Keratinocyte (primary cell): ENCODE measurements at regions not wholly inside any gene's neighbourhood (a gene's known extent, or its start where the extent isn't known, plus 50 kb on each side); places are given as distances from the start of the nearest gene placed in this dataset.

Source experiments
- DNase-seq: peaks from one replicate; pipeline ENCODE4 v3.0.0-alpha.2; 2011; ENCODE audit warnings: low read depth, missing footprints, low spot score
- FAIRE-seq: peaks from 2 replicates; lab custom pipeline; 2011; peaks lifted over from hg19 to GRCh38; lab: Jason Lieb, UNC
- H2AFZ ChIP-seq: 2 replicates; pipeline ENCODE4 v1.6.0; 2012; ENCODE audit warnings: low read length, control low read depth, inconsistent platforms; ENCODE audit not compliant: control insufficient read depth
- H3K27ac ChIP-seq: 2 replicates; pipeline ENCODE4 v1.5.1; 2011; ENCODE audit warnings: low read length; ENCODE audit not compliant: control insufficient read depth, insufficient read depth
- H3K27me3 ChIP-seq: 3 replicates; pipeline ENCODE4 v1.6.0; 2011; ENCODE audit warnings: low read length; ENCODE audit not compliant: control insufficient read depth, insufficient read depth; ENCODE audit errors: extremely low read depth
- H3K36me3 ChIP-seq, 2 experiments: 2 replicates in 1 of 2; 3 replicates in 1 of 2; pipeline ENCODE4 v1.5.1; 2011; ENCODE audit warnings: low read length in 2 of 2, mild to moderate bottlenecking in 1 of 2; ENCODE audit not compliant: control insufficient read depth in 2 of 2, insufficient read depth in 2 of 2; ENCODE audit errors: extremely low read depth in 1 of 2
- H3K4me1 ChIP-seq: 3 replicates; pipeline ENCODE4 v1.5.1; 2011; ENCODE audit warnings: low read length; ENCODE audit not compliant: control insufficient read depth, insufficient read depth; ENCODE audit errors: extremely low read depth
- H3K4me2 ChIP-seq: 3 replicates; pipeline ENCODE4 v1.6.0; 2011; ENCODE audit warnings: low read depth, low read length; ENCODE audit not compliant: control insufficient read depth, insufficient read depth; ENCODE audit errors: extremely low read depth
- H3K4me3 ChIP-seq, 3 experiments: fragments of 200-600 bp in 1 of 3; sonication (generic) in 1 of 3; 2 replicates in 2 of 3; 3 replicates in 1 of 3; pipeline ENCODE4 v1.5.1; 2011 to 2016; ENCODE audit warnings: low read length in 3 of 3, mild to moderate bottlenecking in 3 of 3, control low read depth in 2 of 3, inconsistent platforms in 1 of 3, low read depth in 1 of 3, mixed read lengths in 1 of 3, mixed run types in 1 of 3, moderate library complexity in 1 of 3; ENCODE audit not compliant: control insufficient read depth in 2 of 3, insufficient read depth in 2 of 3; ENCODE audit errors: extremely low read depth in 1 of 3
- H3K79me2 ChIP-seq: 2 replicates; pipeline ENCODE4 v1.6.0; 2012; ENCODE audit warnings: low read length; ENCODE audit not compliant: control insufficient read depth, insufficient read depth
- H3K9ac ChIP-seq: 3 replicates; pipeline ENCODE4 v1.6.0; 2011; ENCODE audit warnings: low read length; ENCODE audit not compliant: control insufficient read depth, insufficient read depth; ENCODE audit errors: extremely low read depth
- H3K9me1 ChIP-seq: 3 replicates; pipeline ENCODE4 v1.6.0; 2011; ENCODE audit warnings: low read length; ENCODE audit not compliant: control insufficient read depth, insufficient read depth; ENCODE audit errors: extremely low read depth
- H3K9me3 ChIP-seq: 2 replicates; pipeline ENCODE4 v1.5.1; 2012; ENCODE audit warnings: low read depth, low read length; ENCODE audit not compliant: control insufficient read depth
- H4K20me1 ChIP-seq: 3 replicates; pipeline ENCODE4 v1.6.0; 2011; ENCODE audit warnings: low read length; ENCODE audit not compliant: control insufficient read depth, insufficient read depth; ENCODE audit errors: extremely low read depth
- CTCF ChIP-seq, 3 experiments: IDR thresholded peaks in 1 of 3; conservative IDR thresholded peaks in 1 of 3; optimal IDR thresholded peaks in 1 of 3; 2 replicates in 2 of 3; 3 replicates in 1 of 3; pipeline versions ENCODE3 to v1.5.1; 2011; ENCODE audit warnings: low read length in 3 of 3, mild to moderate bottlenecking in 3 of 3, moderate library complexity in 2 of 3, control low read depth in 1 of 3, inconsistent platforms in 1 of 3; ENCODE audit not compliant: insufficient read depth in 2 of 3; ENCODE audit errors: extremely low read depth in 1 of 3
- EZH2 ChIP-seq: IDR thresholded peaks from one replicate; pipeline ENCODE4 v1.6.1; 2012; ENCODE audit warnings: inconsistent platforms, mild to moderate bottlenecking, low read length, moderate library complexity
- dilution Hi-C: fragments of 300-500 bp; cut with MboI; formaldehyde crosslinking; loops from one replicate; pipeline ENCODE4 v1.7.0; 2020; ENCODE audit warnings: low sequenced_read_pairs; ENCODE audit not compliant: extremely low pct_ligation_motif_present

GRCh38 chr5:173530547-173530946 lies 85.9 kb downstream of the BOD1 start:
- H3K4me3 ChIP-seq: no peak overlapping the region
- no peaks in the 10 kb centered on the region for H3K9me1 ChIP-seq
- no peaks in the 10 kb centered on the region for H3K27me3 ChIP-seq
- H3K79me2 ChIP-seq: no peaks in the 10 kb centered on the region
- H3K4me1 ChIP-seq: no peaks in the 10 kb centered on the region
- H3K9ac ChIP-seq: no peak overlapping the region
- FAIRE-seq (no peak), DNase-seq (no peak)
- H3K36me3 ChIP-seq: no peaks in the 10 kb centered on the region
- TF ChIP-seq CTCF (optimal IDR thresholded peaks at IDR 0.05 in 1 of 3, IDR thresholded peaks at IDR 0.05 in 1 of 3, conservative IDR thresholded peaks at IDR 0.05 in 1 of 3; ENCODE audit: extremely low read depth in 1 of 3, insufficient read depth in 2 of 3, low read length in 3 of 3) (peak in 1 of 3 experiments; percentile 4), EZH2 (no peak)
- H3K9me3 ChIP-seq: no peaks in the 10 kb centered on the region
- H3K4me2 ChIP-seq: no peak overlapping the region
- dilution Hi-C loops: no loop called here
- no peaks in the 10 kb centered on the region for H4K20me1 ChIP-seq
- H3K27ac ChIP-seq: no peak overlapping the region
- no peak overlapping the region for H2AFZ ChIP-seq

DNA sequence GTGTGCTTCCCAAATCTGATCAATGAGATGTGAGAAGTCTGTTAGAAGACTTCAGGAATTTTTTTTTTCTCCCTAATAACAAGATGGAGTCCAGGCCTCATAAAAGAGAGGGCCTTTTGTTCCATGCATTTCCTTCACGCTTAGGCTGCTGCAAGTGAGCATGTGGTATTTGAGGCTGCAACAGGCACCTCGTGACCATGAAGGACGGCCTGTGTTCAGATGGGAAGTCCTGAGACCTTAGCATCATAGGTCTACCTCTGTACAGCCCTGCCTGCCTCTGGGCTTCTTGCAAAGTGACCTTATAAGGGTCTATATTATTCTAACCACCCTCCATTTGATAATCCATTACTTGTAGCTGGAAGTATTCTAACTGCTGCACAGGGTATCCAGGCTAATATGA lies 86.6 kb downstream of the BOD1 start:
- Histone ChIP-seq H2AFZ (no peak overlapping the region), H4K20me1 (no peaks in the 10 kb centered on the region), H3K79me2 (no peaks in the 10 kb centered on the region), H3K9me1 (no peaks in the 10 kb centered on the region), H3K4me2 (no peak overlapping the region), H3K4me3 (no peak overlapping the region), H3K4me1 (no peaks in the 10 kb centered on the region), H3K36me3 (no peaks in the 10 kb centered on the region), H3K27me3 (peaks cover 3% of the 10 kb centered on the region), H3K9me3 (no peaks in the 10 kb centered on the region), H3K9ac (no peak overlapping the region), H3K27ac (no peak overlapping the region)
- no peak for TF ChIP-seq EZH2
- TF ChIP-seq CTCF (optimal IDR thresholded peaks at IDR 0.05 in 1 of 3, IDR thresholded peaks at IDR 0.05 in 1 of 3, conservative IDR thresholded peaks at IDR 0.05 in 1 of 3; ENCODE audit: extremely low read depth in 1 of 3, insufficient read depth in 2 of 3, low read length in 3 of 3): no peak
- dilution Hi-C loops: no loop called here
- DNase-seq (no peak), FAIRE-seq (no peak)
